ENCODE measurements at regions not wholly inside any gene's neighbourhood (a gene's known extent, or its start where the extent isn't known, plus 50 kb on each side); places are given as distances from the start of the nearest gene placed in this dataset.

GRCh38 chr2:71277536-71278103 is 50.7 kb upstream of the PAIP2B start:
- no peak for DNase-seq (ENCODE audit: low spot score)

DNA sequence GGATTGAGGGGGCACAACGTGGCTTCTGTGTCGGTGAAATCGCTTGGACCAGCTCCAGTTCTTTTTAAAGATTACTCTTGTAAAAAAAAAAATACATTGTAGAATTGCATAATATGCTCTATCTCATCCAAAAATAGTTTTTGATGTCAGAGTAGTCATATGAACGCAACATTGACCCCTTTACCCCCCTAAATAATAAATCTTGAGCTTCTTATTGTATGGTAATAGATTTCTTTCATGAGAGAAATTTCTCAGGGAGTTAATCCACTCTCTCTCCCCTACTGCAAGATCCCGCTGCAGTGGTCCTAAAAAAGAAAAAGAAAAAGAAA is 50.2 kb upstream of the PAIP2B start:
- no peak for DNase-seq (ENCODE audit: low spot score)

GRCh38 chr2:71276311-71277146 is 49.6 kb upstream of the PAIP2B start:
- peak; percentile 78 for DNase-seq (ENCODE audit: low spot score)
